Effector memory CD4-positive, alpha-beta T cell (primary cell): ENCODE measurements at regions not wholly inside any gene's neighbourhood (a gene's known extent, or its start where the extent isn't known, plus 50 kb on each side); places are given as distances from the start of the nearest gene placed in this dataset.

Experiments
- DNase-seq, 3 donors: peaks; one replicate each; pipeline ENCODE4 v3.0.0-alpha.2; 2020
- H3K27ac ChIP-seq: 2 replicates; pipeline ENCODE4 v1.7.0; 2013; ENCODE audit warnings: mild to moderate bottlenecking, low read length, moderate library complexity; ENCODE audit not compliant: insufficient read depth, poor library complexity, severe bottlenecking
- H3K27me3 ChIP-seq: replicated peaks from 2 replicates; pipeline ENCODE4 v1.7.0; 2013; ENCODE audit warnings: mild to moderate bottlenecking, low read length; ENCODE audit not compliant: insufficient read depth, control insufficient read depth, poor library complexity, severe bottlenecking
- H3K36me3 ChIP-seq: 2 replicates; pipeline ENCODE4 v1.7.0; 2013; ENCODE audit warnings: mild to moderate bottlenecking, low read length, moderate library complexity; ENCODE audit not compliant: control insufficient read depth, insufficient read depth
- H3K4me1 ChIP-seq: 2 replicates; pipeline ENCODE4 v1.7.0; 2013; ENCODE audit warnings: low read length, mild to moderate bottlenecking; ENCODE audit not compliant: control insufficient read depth, insufficient read depth, poor library complexity, severe bottlenecking
- H3K4me3 ChIP-seq: 2 replicates; pipeline ENCODE4 v1.7.0; 2013; ENCODE audit warnings: low read length, low read depth, mild to moderate bottlenecking; ENCODE audit not compliant: insufficient read depth, poor library complexity, severe bottlenecking
- H3K9me3 ChIP-seq: 2 replicates; pipeline ENCODE4 v1.7.0; 2013; ENCODE audit warnings: mild to moderate bottlenecking, low read length, moderate library complexity; ENCODE audit not compliant: control insufficient read depth

GRCh38 chr4:177236886-177237285, 72.8 kb upstream of the NEIL3 start:
- H3K4me3 ChIP-seq: no peak overlapping the region
- no peak for DNase-seq
- no peak overlapping the region for H3K27ac ChIP-seq
- no peaks in the 10 kb centered on the region for H3K4me1 ChIP-seq
- H3K9me3 ChIP-seq: no peaks in the 10 kb centered on the region
- H3K36me3 ChIP-seq: no peaks in the 10 kb centered on the region
- H3K27me3 ChIP-seq: no peaks in the 10 kb centered on the region

- Histone ChIP-seq H3K9me3 (no peaks in the 10 kb centered on the region), H3K36me3 (no peaks in the 10 kb centered on the region), H3K27me3 (no peaks in the 10 kb centered on the region), H3K4me1 (no peaks in the 10 kb centered on the region), H3K4me3 (no peak overlapping the region), H3K27ac (no peak overlapping the region)
- no peak for DNase-seq
Observed at GRCh38 chr4:177237291-177237690, 72.4 kb upstream of the NEIL3 start.

DNA sequence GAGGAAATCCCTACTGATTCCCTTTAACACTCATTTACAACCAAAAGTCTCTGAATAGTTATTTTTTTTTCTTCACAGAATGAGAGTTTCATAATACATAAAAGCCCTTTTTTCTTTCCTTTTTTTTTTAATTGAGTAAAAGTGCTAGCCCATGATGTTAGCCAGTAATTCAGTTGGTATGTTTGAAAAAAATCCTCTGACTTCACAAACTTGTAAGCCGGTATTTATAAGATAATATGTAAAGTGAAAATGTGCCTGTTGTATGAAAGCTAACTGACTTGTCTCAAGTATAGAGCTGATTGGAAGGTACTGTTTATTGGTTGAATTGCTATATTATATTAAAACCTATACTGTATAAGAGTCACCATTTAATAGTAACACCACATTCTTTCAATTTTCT, 70.2 kb upstream of the NEIL3 start:
- Histone ChIP-seq H3K27ac (no peak overlapping the region), H3K4me3 (no peak overlapping the region), H3K9me3 (no peaks in the 10 kb centered on the region), H3K27me3 (no peaks in the 10 kb centered on the region), H3K4me1 (no peaks in the 10 kb centered on the region), H3K36me3 (no peaks in the 10 kb centered on the region)
- DNase-seq: no peak

GRCh38 chr4:177239878-177240277, 69.8 kb upstream of the NEIL3 start:
- no peak overlapping the region for H3K27ac ChIP-seq
- H3K4me1 ChIP-seq: no peaks in the 10 kb centered on the region
- no peak overlapping the region for H3K4me3 ChIP-seq
- no peaks in the 10 kb centered on the region for H3K9me3 ChIP-seq
- no peak for DNase-seq
- no peaks in the 10 kb centered on the region for H3K36me3 ChIP-seq
- no peaks in the 10 kb centered on the region for H3K27me3 ChIP-seq

- Histone ChIP-seq H3K4me1 (no peaks in the 10 kb centered on the region), H3K4me3 (no peak overlapping the region), H3K27me3 (no peaks in the 10 kb centered on the region), H3K27ac (no peak overlapping the region), H3K9me3 (no peaks in the 10 kb centered on the region), H3K36me3 (no peaks in the 10 kb centered on the region)
- no peak for DNase-seq
Observed at GRCh38 chr4:177242651-177243286, 66.9 kb upstream of the NEIL3 start.

DNA sequence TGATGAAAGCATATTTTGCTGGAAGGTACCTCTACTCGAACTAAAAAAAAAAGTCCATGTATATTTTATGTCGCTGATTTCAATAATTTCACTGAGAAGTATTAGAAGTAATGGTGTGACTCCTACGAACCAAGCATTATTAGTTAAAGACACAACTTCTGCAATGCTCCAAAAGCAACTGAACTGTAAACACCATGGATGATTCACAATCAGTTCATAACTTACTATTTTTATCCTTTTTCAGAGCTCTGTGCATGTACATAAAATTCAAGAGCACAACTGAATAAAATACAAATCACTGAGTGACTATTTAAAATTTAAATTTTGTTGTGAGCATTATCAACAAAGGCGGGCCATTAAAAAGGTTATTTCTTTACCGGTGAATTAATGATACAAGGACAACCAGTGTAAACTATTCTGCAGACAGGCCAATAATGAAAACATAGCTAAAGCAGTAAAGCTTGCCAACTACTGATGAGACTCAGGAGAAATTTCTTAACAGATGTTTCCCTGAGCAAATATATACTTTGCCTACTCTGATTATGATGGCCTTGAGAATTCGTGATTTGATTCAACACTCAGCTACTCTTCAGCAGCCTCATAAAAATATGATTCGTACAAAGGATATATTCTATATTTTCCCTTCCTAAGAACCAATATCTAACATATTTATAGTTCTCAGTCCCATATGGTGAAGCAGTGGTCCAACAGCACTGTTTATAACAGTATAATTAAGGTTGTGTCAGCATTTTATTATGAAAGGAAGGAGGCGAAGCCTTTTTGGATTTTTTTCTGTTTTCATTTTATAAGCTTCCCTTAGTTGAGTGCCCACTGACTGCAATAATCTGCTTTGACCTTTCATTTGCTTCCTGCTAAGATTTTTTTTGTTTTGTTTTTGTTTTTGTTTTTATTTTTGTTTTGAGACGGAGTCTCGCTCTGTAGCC, 62.8 kb upstream of the NEIL3 start:
- Histone ChIP-seq H3K27ac (no peak overlapping the region), H3K27me3 (no peaks in the 10 kb centered on the region), H3K36me3 (no peaks in the 10 kb centered on the region), H3K4me3 (no peak overlapping the region), H3K4me1 (no peaks in the 10 kb centered on the region), H3K9me3 (no peaks in the 10 kb centered on the region)
- DNase-seq: no peak

- no peaks in the 10 kb centered on the region for H3K4me1 ChIP-seq
- H3K36me3 ChIP-seq: no peaks in the 10 kb centered on the region
- H3K9me3 ChIP-seq: no peaks in the 10 kb centered on the region
- H3K27me3 ChIP-seq: no peaks in the 10 kb centered on the region
- no peak overlapping the region for H3K4me3 ChIP-seq
- peak; percentile 42 to 49 (median 44) for DNase-seq
- no peak overlapping the region for H3K27ac ChIP-seq
Observed at GRCh38 chr4:177250056-177250696, 59.5 kb upstream of the NEIL3 start.

GRCh38 chr4:177251237-177251636, 58.4 kb upstream of the NEIL3 start:
- Histone ChIP-seq H3K4me3 (no peak overlapping the region), H3K36me3 (no peaks in the 10 kb centered on the region), H3K4me1 (no peaks in the 10 kb centered on the region), H3K27me3 (no peaks in the 10 kb centered on the region), H3K27ac (no peak overlapping the region), H3K9me3 (no peaks in the 10 kb centered on the region)
- no peak for DNase-seq

DNA sequence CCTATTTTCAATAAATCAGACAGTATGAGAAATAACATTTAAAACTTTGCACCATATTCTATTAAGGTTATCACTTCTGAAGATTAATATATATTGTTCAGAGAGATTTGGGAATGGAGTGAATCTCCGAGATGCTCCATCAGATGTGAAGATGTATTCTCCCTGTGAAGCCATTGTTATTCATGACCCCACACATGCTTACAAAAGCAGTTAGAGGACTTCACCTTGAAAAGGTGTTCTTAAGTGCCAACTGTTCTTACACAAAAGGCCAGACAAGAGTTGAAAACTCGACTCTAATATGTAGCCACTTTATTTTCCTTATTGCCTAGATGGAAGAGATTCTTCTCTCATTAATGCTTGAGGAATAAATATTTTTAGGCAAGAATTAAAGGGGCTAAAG, 54.3 kb upstream of the NEIL3 start:
- DNase-seq: no peak
- Histone ChIP-seq H3K9me3 (no peaks in the 10 kb centered on the region), H3K4me1 (no peaks in the 10 kb centered on the region), H3K27me3 (no peaks in the 10 kb centered on the region), H3K36me3 (no peaks in the 10 kb centered on the region), H3K4me3 (no peak overlapping the region), H3K27ac (no peak overlapping the region)

DNA sequence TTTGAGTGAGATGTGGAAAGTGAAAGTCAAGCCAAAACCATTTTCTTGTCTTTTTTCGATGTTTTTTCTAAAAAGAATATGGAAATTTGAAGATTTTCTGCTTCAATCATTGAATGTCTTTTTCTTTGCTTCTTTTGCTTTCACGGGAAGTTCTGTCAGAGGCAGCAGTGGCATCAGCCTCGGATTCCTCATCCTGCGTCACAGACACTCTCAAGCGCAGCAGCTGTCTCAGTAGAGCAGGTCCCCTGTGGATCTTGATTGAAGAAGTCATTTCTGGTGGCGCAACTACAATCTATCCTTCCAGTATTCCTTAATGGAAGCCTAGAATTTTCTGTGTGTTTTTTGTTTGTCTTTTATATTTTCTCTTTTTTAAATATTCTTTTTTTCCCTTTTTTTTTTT, 52.7 kb upstream of the NEIL3 start:
- H3K27me3 ChIP-seq: no peaks in the 10 kb centered on the region

More for the DNA sequence above, 52.7 kb upstream of the NEIL3 start:
- no peak for DNase-seq
- Histone ChIP-seq H3K36me3 (no peaks in the 10 kb centered on the region), H3K27ac (no peak overlapping the region), H3K4me1 (no peaks in the 10 kb centered on the region), H3K9me3 (no peaks in the 10 kb centered on the region), H3K4me3 (no peak overlapping the region)
